IMR-90 (cell line): ENCODE measurements at regions not wholly inside any gene's neighbourhood (a gene's known extent, or its start where the extent isn't known, plus 50 kb on each side); places are given as distances from the start of the nearest gene placed in this dataset.

Experiments used
- ATAC-seq: fragments of 200-7000 bp; cut with Tn5 transposase; 2 replicates; pipeline ENCODE4 v1.9.1; 2020; ENCODE audit warnings: low read depth, mild to moderate bottlenecking, moderate library complexity
- BruUV-seq: library from RNA; stranded (reverse); fragments of 400-500 nt; replicated peaks from 2 replicates; lab custom pipeline; 2021; lab: Mats Ljungman, UMichigan
- CTCF ChIA-PET: fragments of 300-600 bp; formaldehyde crosslinking; extraction: SDS; loops from one replicate; lab custom pipeline; 2021; ENCODE audit warnings: antibody characterized with exemption; lab: Yijun Ruan, JAX
- POLR2A ChIA-PET: fragments of 300-600 bp; sonication (Branson Sonifier 250); formaldehyde crosslinking; loops from one replicate; lab custom pipeline; 2022; ENCODE audit warnings: antibody characterized with exemption; ENCODE audit not compliant: unreplicated experiment; lab: Charles Lee
- DNase-seq: peaks from one replicate; pipeline ENCODE4 v3.0.0; 2013
- H2AFZ ChIP-seq: replicated peaks from 2 replicates; pipeline ENCODE3; 2013; ENCODE audit warnings: low read length, mild to moderate bottlenecking; ENCODE audit not compliant: poor library complexity
- H2AK5ac ChIP-seq: 2 replicates; pipeline ENCODE4 v1.6.1; 2013; ENCODE audit warnings: low read depth, low read length, inconsistent platforms
- H2AK9ac ChIP-seq: replicated peaks from 2 replicates; pipeline ENCODE3; 2013; ENCODE audit warnings: mild to moderate bottlenecking, low read depth, low read length, moderate library complexity; ENCODE audit not compliant: poor library complexity
- H2BK120ac ChIP-seq: 2 replicates; pipeline ENCODE4 v1.6.1; 2013; ENCODE audit warnings: low read depth, low read length, inconsistent platforms
- H2BK15ac ChIP-seq: 3 replicates; pipeline ENCODE4 v1.6.1; 2013; ENCODE audit warnings: low read depth, low read length, inconsistent platforms
- H2BK20ac ChIP-seq: 2 replicates; pipeline ENCODE4 v1.6.1; 2013; ENCODE audit warnings: low read depth, mild to moderate bottlenecking, inconsistent platforms, low read length, moderate library complexity
- H2BK5ac ChIP-seq: 2 replicates; pipeline ENCODE4 v1.6.1; 2013; ENCODE audit warnings: mild to moderate bottlenecking, low read depth, low read length, inconsistent platforms; ENCODE audit not compliant: poor library complexity, severe bottlenecking
- H3K14ac ChIP-seq: replicated peaks from 2 replicates; pipeline ENCODE4 v1.6.1; 2013; ENCODE audit warnings: low read depth, low read length, inconsistent platforms
- H3K18ac ChIP-seq: 2 replicates; pipeline ENCODE4 v1.6.1; 2013; ENCODE audit warnings: low read depth, low read length, control low read depth
- H3K23ac ChIP-seq: 2 replicates; pipeline ENCODE4 v1.6.1; 2013; ENCODE audit warnings: low read depth, low read length, inconsistent platforms
- H3K27ac ChIP-seq: 2 replicates; pipeline ENCODE4 v1.5.1; 2013; ENCODE audit warnings: mild to moderate bottlenecking, control low read depth, low read length; ENCODE audit not compliant: insufficient read depth
- H3K27me3 ChIP-seq: 2 replicates; pipeline ENCODE4 v1.6.1; 2013; ENCODE audit warnings: low read length; ENCODE audit not compliant: control insufficient read depth, insufficient read depth
- H3K36me3 ChIP-seq: 2 replicates; pipeline ENCODE4 v1.6.1; 2013; ENCODE audit warnings: low read length, mixed read lengths; ENCODE audit not compliant: control insufficient read depth, insufficient read depth
- H3K4ac ChIP-seq: 2 replicates; pipeline ENCODE4 v1.6.1; 2013; ENCODE audit warnings: low read depth, low read length, inconsistent platforms
- H3K4me1 ChIP-seq: 2 replicates; pipeline ENCODE4 v1.6.1; 2013; ENCODE audit warnings: low read length, mixed read lengths; ENCODE audit not compliant: control insufficient read depth, insufficient read depth
- H3K4me2 ChIP-seq: 2 replicates; pipeline ENCODE4 v1.6.1; 2013; ENCODE audit warnings: low read depth, mild to moderate bottlenecking, control low read depth, low read length, moderate library complexity
- H3K4me3 ChIP-seq: 2 replicates; pipeline ENCODE4 v1.5.1; 2013; ENCODE audit warnings: low read depth, mild to moderate bottlenecking, control low read depth, low read length, moderate library complexity; ENCODE audit not compliant: insufficient read depth
- H3K56ac ChIP-seq: 2 replicates; pipeline ENCODE4 v1.6.1; 2013; ENCODE audit warnings: low read length, inconsistent platforms; ENCODE audit not compliant: insufficient read depth; ENCODE audit errors: extremely low read depth
- H3K79me1 ChIP-seq, 2 experiments: 2 replicates each; pipeline ENCODE4 v1.6.1; 2013; ENCODE audit warnings: low read length in 2 of 2, inconsistent platforms in 1 of 2, low read depth in 1 of 2
- H3K9ac ChIP-seq: 2 replicates; pipeline ENCODE4 v1.6.1; 2013; ENCODE audit warnings: low read depth, low read length, control low read depth
- H3K9me1 ChIP-seq: 2 replicates; pipeline ENCODE4 v1.6.1; 2013; ENCODE audit warnings: low read length, inconsistent platforms; ENCODE audit not compliant: insufficient read depth
- H3K9me3 ChIP-seq: 2 replicates; pipeline ENCODE4 v1.6.1; 2013; ENCODE audit warnings: low read length; ENCODE audit not compliant: control insufficient read depth, insufficient read depth
- H4K20me1 ChIP-seq: 2 replicates; pipeline ENCODE4 v1.6.1; 2013; ENCODE audit warnings: low read length, inconsistent platforms; ENCODE audit not compliant: insufficient read depth
- H4K5ac ChIP-seq: 2 replicates; pipeline ENCODE4 v1.6.1; 2013; ENCODE audit warnings: mild to moderate bottlenecking, low read depth, low read length, control low read depth
- H4K8ac ChIP-seq, 2 experiments: 2 replicates each; pipeline ENCODE4 v1.6.1; 2013; ENCODE audit warnings: low read depth in 2 of 2, low read length in 2 of 2, control low read depth in 1 of 2, inconsistent platforms in 1 of 2
- H4K91ac ChIP-seq: 2 replicates; pipeline ENCODE4 v1.6.1; 2013; ENCODE audit warnings: low read depth, low read length, inconsistent platforms; ENCODE audit not compliant: insufficient read depth
- CEBPB ChIP-seq: IDR thresholded peaks from 2 replicates; pipeline ENCODE4 v1.6.1; 2012; ENCODE audit warnings: low read depth, low read length, improper control_type of control experiment
- MAFK ChIP-seq: IDR thresholded peaks from 2 replicates; pipeline ENCODE4 v1.6.1; 2012; ENCODE audit warnings: low read depth, low read length, improper control_type of control experiment
- MAZ ChIP-seq: IDR thresholded peaks from 2 replicates; pipeline ENCODE4 v1.6.1; 2012; ENCODE audit warnings: low read depth, mild to moderate bottlenecking, low read length, improper control_type of control experiment, moderate library complexity, borderline replicate concordance
- MXI1 ChIP-seq: IDR thresholded peaks from 2 replicates; pipeline ENCODE4 v1.6.1; 2012; ENCODE audit warnings: low read depth, mild to moderate bottlenecking, low read length, moderate library complexity, borderline replicate concordance
- NFE2L2 ChIP-seq: fragments of 150-350 bp; IDR thresholded peaks from 2 replicates; pipeline ENCODE4 v1.6.1; 2016; ENCODE audit warnings: low read depth, mild to moderate bottlenecking, low read length
- SMC3 ChIP-seq: fragments of 150-350 bp; IDR thresholded peaks from 2 replicates; pipeline ENCODE4 v1.6.1; 2016; ENCODE audit warnings: low read depth, mild to moderate bottlenecking, antibody characterized with exemption, low read length, moderate library complexity
- USF2 ChIP-seq: fragments of 150-350 bp; IDR thresholded peaks from 2 replicates; pipeline ENCODE4 v1.6.1; 2017; ENCODE audit warnings: mild to moderate bottlenecking, antibody characterized with exemption, low read length, low read depth
- dilution Hi-C: fragments of 300-500 bp; cut with HindIII; formaldehyde crosslinking; loops from one replicate; pipeline ENCODE4 v1.14.3; 2018; ENCODE audit warnings: low sequenced_read_pairs; ENCODE audit not compliant: unreplicated experiment
- in situ Hi-C: fragments of 300-500 bp; cut with MboI; formaldehyde crosslinking; loops from 3 replicates; pipeline ENCODE4 v1.14.3; 2019; ENCODE audit warnings: low sequenced_read_pairs, inconsistent platforms, mixed read lengths
- intact Hi-C: fragments of 100-400 bp; cut with micrococcal nuclease; formaldehyde crosslinking; loops from 2 replicates; pipeline ENCODE4 v1.10.0; 2022

- DNase-seq (no peak), ATAC-seq (no peak)
- no peaks in the 10 kb centered on the region for H4K20me1 ChIP-seq
- ChIA-PET POLR2A (no interaction called here), CTCF (no interaction called here)
- no peak overlapping the region for H4K91ac ChIP-seq
- H3K79me1 ChIP-seq, result no peaks in the 10 kb centered on the region
- intact Hi-C loops, result no loop called here
- no peak overlapping the region for H2AK5ac ChIP-seq
- dilution Hi-C loops, result no loop called here
- no peak overlapping the region for H3K9ac ChIP-seq
- H3K4me1 ChIP-seq, result no peaks in the 10 kb centered on the region
- in situ Hi-C loops, result no loop called here
- no peak overlapping the region for H4K5ac ChIP-seq
- no peak overlapping the region for H3K14ac ChIP-seq
- no peaks in the 10 kb centered on the region for H3K27me3 ChIP-seq
- H3K18ac ChIP-seq, result no peak overlapping the region
- H3K4me3 ChIP-seq, result no peak overlapping the region
- H2BK15ac ChIP-seq, result no peak overlapping the region
- H3K23ac ChIP-seq, result no peak overlapping the region
- H3K27ac ChIP-seq, result no peak overlapping the region
- no peak overlapping the region for H2BK5ac ChIP-seq
- H2BK120ac ChIP-seq, result no peak overlapping the region
- no peak overlapping the region for H4K8ac ChIP-seq
- H2AK9ac ChIP-seq, result no peak overlapping the region
- no peak overlapping the region for H2BK20ac ChIP-seq
- BruUV-seq, result no TSS peak
- H3K56ac ChIP-seq, result no peak overlapping the region
- TF ChIP-seq SMC3 (no peak), USF2 (no peak), MXI1 (no peak), MAFK (no peak), MAZ (no peak), NFE2L2 (no peak), CEBPB (no peak)
- no peaks in the 10 kb centered on the region for H3K36me3 ChIP-seq
- H3K4me2 ChIP-seq, result no peak overlapping the region
- no peaks in the 10 kb centered on the region for H3K9me1 ChIP-seq
- no peak overlapping the region for H3K4ac ChIP-seq
- no peaks in the 10 kb centered on the region for H3K9me3 ChIP-seq
- no peak overlapping the region for H2AFZ ChIP-seq
These were observed 400.1 kb upstream of the NWD2 start for GRCh38 chr4:36844448-36844847.
